GM19463 (cell line): ENCODE measurements at regions not wholly inside any gene's neighbourhood (a gene's known extent, or its start where the extent isn't known, plus 50 kb on each side); places are given as distances from the start of the nearest gene placed in this dataset.
"Not testable (repeated sequence)": the region's sequence is repeated elsewhere in the genome, so short reads cannot be mapped to it uniquely, and the experiment has no call there.

Source experiments
- ATAC-seq: cut with Tn5 transposase; IDR thresholded peaks from one replicate; pipeline ENCODE4 v1.9.1; 2021; ENCODE audit warnings: mild to moderate bottlenecking, moderate library complexity; ENCODE audit not compliant: unreplicated experiment

- no peak for ATAC-seq
Measured at GRCh38 chr2:154507186-154507585, 191.3 kb upstream of the KCNJ3 start.

GRCh38 chr2:154518872-154519271 lies 179.6 kb upstream of the KCNJ3 start:
- ATAC-seq = no peak

GRCh38 chr2:154520951-154521350 lies 177.5 kb upstream of the KCNJ3 start:
- ATAC-seq = not testable (repeated sequence)

- no peak for ATAC-seq
Measured at GRCh38 chr2:154526234-154526633, 172.3 kb upstream of the KCNJ3 start.

DNA sequence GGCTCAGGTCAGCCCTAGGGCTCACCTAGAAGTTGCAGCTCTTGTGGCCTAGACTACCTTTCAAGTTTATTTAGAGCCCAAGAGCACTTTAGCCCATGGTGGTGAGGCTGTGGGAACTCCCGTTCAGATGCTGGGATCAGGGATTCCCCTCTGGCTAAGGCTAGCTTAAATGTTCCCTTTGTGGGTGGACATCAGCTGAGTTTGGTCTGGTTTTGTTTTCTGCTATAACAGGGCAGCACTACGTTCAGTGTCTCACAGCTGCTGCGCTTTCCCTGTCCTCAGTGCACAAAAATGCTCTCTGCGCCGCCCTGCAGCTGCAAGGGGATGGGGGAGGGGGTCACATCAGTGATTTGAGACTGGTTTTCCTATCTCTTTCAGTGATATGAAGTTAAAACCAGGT lies 170.5 kb upstream of the KCNJ3 start:
- no peak for ATAC-seq

GRCh38 chr2:154532004-154532403 lies 166.5 kb upstream of the KCNJ3 start:
- no peak for ATAC-seq

GRCh38 chr2:154532763-154533162 lies 165.7 kb upstream of the KCNJ3 start:
- no peak for ATAC-seq

DNA sequence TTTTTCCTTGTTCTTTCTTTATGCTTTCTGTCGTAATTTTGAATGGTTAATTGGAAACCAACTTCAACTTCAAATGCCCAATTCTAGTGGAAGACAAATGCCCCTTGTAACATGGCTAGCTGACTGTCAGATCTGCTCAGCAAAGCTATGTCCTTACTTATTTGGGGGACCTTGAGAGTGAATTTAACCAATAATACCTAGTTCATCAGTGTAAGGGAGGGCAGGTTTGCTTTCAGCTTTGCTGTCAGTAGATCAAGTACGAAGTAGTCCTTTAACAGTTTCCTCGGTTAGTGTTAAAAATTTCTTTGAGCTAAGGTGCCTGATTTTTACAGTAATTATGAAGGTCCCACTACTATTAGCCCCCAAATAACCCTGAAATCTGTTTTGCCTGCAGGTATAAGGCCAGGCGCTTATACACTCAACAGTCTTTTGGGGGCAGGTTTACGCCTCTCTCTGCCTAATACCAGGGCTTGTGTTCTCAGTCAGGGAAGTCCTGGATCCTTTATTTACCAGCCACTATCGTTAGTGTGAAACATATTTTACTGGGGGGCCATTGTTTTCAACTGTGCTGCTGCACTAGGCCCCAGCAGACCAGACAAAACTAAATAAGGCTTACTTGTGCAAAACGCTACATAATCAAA lies 165.1 kb upstream of the KCNJ3 start:
- no peak for ATAC-seq

DNA sequence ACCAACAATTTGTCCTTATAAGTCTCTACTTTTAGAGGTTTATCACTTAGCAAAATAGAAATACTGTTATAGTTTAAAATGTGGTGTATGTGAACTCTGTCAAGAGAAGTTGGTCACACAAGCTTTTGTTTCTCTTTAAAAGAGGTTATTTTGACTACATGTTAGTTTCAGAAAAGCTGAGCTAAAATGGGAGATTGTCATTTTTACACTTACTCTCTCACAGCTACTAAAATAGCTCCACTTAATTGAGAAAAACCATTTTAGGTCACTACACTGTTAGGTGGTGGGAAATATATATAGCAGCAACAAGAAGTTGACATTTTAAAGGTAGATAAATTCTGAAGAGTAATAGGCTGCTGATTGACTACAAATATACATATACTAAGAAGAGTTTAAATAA lies 161.5 kb upstream of the KCNJ3 start:
- no peak for ATAC-seq

- ATAC-seq = no peak
Measured at GRCh38 chr2:154537843-154538450, 160.5 kb upstream of the KCNJ3 start.

- ATAC-seq = no peak
Measured at GRCh38 chr2:154546341-154546740, 152.2 kb upstream of the KCNJ3 start.

GRCh38 chr2:154549869-154550268 lies 148.6 kb upstream of the KCNJ3 start:
- no peak for ATAC-seq

- no peak for ATAC-seq
Measured at GRCh38 chr2:154551649-154552048, 146.8 kb upstream of the KCNJ3 start.

- ATAC-seq = no peak
Measured at GRCh38 chr2:154554046-154554445, 144.4 kb upstream of the KCNJ3 start.

GRCh38 chr2:154555710-154556109 lies 142.8 kb upstream of the KCNJ3 start:
- ATAC-seq = no peak

GRCh38 chr2:154556146-154556545 lies 142.3 kb upstream of the KCNJ3 start:
- peak; percentile 49 for ATAC-seq

GRCh38 chr2:154556607-154557006 lies 141.9 kb upstream of the KCNJ3 start:
- no peak for ATAC-seq

- no peak for ATAC-seq
Measured at GRCh38 chr2:154557906-154558305, 140.6 kb upstream of the KCNJ3 start.

- no peak for ATAC-seq
Measured at GRCh38 chr2:154565433-154565832, 133.1 kb upstream of the KCNJ3 start.

DNA sequence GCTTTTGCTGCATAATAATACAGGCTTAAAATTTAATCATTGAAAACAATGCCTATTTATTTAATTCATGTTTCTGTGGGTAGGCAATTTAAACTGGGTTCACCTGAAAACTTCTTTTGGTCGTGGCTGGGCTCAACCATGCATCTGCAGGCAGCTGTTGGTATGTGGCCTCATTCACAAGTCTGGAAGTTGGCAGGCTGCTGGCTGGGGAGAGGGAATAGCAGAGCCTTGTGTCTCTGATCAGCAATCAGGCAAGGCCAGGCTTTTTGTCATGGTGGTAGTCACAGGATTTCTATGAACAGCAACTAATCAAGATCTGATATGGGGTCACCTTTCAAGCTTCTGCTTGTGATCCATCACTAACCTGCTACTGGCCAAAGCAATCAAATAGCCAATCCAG lies 130.1 kb upstream of the KCNJ3 start:
- no peak for ATAC-seq

DNA sequence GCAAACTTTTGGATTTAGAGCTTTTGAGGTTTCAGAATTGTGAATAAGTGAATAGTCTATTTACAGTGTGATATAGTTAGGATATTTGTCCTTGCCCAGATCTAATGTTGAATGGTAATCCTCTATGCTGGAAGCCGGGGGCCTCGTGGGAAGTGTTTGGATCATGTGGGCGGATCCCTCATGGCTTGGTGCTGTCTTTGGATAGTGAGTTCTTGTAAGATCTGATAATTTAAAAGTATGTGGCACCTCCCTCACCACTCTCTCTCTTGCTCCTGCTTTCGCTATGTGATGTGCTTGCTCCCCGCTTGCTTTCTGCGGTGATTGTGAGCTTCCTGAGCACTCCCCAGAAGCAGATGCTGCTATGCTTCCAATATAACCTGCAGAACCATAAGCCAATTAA lies 128.0 kb upstream of the KCNJ3 start:
- no peak for ATAC-seq

GRCh38 chr2:154576699-154577098 lies 121.8 kb upstream of the KCNJ3 start:
- not testable (repeated sequence) for ATAC-seq

- ATAC-seq = no peak
Measured at GRCh38 chr2:154577390-154577789, 121.1 kb upstream of the KCNJ3 start.
